GM21423 (cell line): ENCODE measurements at regions not wholly inside any gene's neighbourhood (a gene's known extent, or its start where the extent isn't known, plus 50 kb on each side); places are given as distances from the start of the nearest gene placed in this dataset.

Experiments
- ATAC-seq: cut with Tn5 transposase; IDR thresholded peaks from one replicate; pipeline ENCODE4 v1.9.1; 2021; ENCODE audit warnings: mild to moderate bottlenecking, moderate library complexity; ENCODE audit not compliant: unreplicated experiment

- no peak for ATAC-seq
Observed at GRCh38 chr3:124230998-124231397, 239.1 kb upstream of the ROPN1 start.

GRCh38 chr3:124234852-124235252 is 242.9 kb upstream of the ROPN1 start:
- no peak for ATAC-seq

- no peak for ATAC-seq
Observed at GRCh38 chr3:124235446-124235845, 243.5 kb upstream of the ROPN1 start.

- ATAC-seq: no peak
Observed at GRCh38 chr3:124243177-124243859, 251.4 kb upstream of the ROPN1 start.

DNA sequence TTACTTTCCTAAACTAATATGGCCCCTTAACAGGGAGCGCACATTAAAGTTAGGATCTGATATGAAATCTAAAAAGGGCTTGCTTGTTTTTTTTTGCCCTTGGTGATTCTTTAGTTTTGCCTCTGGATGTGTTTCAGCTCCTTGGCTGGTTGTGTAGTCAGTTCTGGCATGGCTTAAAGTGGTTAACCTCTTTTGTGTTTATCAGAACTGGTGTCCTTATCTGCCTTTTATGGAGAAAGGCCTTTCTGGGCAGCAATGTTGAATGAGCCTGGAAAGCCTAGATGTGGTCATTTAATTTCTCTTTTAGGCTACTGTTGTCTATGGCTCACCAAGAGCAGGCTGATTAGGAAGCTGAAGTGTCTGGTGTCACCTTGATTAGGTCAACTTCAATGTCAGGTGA is 254.5 kb upstream of the ROPN1 start:
- no peak for ATAC-seq

DNA sequence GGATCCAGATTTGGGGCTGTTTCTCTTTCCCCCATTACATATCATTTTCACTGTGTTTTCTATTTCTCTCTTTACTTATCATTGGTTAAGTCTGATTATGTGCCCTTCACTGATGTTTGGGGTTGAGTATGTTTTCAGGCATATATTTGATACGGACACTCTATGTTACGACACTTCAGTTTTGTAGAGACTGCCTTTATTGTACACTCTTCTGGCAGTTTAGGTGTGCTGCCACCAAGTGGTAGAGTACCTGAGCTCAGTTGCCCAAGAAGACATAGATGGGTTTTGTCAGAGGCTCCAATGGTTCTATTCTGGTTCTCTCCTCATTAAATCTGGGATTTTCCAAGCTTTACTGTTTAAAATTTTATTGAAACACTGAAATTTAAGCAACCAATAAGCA is 255.0 kb upstream of the ROPN1 start:
- ATAC-seq: no peak

DNA sequence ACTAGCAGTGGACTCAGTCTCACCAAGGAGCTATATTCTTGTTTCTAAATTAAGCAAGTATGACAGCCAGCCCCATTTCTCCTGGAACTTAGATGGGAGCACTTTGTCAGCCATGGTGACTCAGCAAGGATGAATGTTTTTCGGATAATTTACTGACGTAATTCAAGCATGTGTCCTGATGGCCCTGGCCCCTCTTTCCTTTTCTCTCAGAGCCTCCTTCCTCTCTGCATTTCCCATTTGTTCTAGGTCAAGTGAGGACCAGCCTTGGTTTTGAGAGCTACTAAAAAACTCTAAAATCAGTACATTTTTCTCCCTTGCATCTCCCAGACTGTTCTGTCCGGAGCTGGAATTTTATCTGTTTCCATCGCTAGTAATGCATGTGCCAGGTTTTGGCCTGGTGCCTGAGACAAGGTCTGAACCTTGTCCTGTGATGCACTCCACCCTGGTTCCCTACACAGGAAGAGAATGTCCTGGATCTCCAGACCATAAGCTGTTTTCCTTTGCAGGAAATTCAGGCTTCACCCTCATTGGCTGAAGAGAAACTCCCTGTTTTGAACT is 256.6 kb upstream of the ROPN1 start:
- ATAC-seq: no peak

DNA sequence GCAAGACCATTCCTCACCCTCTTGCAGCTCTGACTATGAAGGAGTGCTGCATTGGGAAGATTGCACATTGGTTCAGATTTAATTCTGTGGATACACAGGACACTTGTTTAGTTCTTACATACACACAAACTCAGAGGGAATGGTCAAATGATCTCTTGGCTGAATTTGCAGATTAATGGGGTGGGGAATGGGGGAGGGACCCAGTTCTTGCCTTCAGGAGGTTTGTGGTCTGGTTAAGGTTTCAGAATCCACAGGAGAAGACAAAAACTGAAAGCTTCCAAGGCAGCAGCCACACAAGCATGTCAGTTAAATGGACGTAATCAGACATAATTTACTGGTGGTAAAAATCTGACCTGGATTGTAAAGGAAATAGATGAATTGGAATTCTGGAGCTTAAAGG is 257.1 kb upstream of the ROPN1 start:
- no peak for ATAC-seq

DNA sequence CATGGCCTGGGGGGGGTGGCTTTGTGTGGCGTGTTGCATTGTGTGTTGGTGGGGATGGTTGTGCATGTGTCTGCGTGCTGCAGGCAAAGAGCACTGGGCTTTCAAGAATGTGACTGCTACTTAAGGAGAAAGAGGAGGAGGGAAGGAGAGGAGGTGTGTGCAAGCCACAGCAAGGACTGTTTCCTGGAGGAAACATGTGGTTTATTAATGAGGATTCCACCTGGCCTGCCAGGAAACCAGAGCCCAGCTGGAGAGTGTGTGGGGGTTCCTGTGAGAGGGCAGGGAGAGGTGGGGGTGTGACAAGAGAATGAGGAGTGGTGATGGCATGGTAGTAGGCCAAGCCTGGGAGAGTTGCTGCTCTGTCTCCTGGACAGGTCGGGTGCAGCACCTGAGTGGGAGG is 258.1 kb upstream of the ROPN1 start:
- ATAC-seq: no peak

DNA sequence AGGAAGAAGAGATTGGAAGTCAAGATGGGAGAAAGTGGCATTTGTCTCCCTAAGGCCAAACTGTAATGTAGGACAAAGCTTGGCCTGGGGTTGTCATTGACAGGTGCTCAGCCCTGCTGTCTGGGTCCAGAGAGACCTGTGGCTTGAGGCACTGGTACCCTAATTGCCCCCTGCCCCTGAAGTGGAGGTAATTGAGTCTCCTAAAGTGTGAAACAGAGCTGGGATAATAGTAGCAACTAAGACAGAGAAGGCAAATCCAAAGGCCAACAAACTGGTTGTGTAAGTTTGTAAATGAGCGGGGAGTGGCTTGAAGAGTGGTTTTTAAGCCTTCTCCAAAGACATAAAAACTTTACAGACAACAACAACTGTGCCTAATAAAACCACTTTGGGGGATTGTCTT is 264.2 kb upstream of the ROPN1 start:
- ATAC-seq: no peak

GRCh38 chr3:124256599-124256998 is 264.7 kb upstream of the ROPN1 start:
- no peak for ATAC-seq

GRCh38 chr3:124257336-124257864 is 265.5 kb upstream of the ROPN1 start:
- no peak for ATAC-seq

DNA sequence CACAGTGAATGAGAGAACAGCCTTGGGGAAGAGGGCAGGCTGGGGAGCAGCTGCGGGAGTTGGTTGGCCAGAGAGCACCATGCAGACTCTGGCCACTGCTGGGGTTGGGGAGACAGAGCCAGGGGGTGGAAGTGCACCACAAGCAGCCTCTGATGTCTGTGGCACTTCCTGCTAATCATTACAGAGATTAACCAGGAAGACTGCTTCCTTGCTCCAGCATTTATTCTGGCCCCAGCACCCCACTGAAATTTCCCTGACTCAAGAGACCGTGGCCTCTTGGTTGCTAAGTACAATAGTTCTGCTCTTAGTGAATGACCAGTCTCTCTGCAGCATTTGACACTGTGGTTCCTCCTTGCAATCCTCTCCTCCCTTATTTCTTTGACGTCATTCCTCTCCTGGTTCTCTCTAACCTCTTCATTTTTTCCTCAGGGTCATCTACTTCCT is 266.2 kb upstream of the ROPN1 start:
- no peak for ATAC-seq

- no peak for ATAC-seq
Observed at GRCh38 chr3:124260206-124260915, 268.4 kb upstream of the ROPN1 start.

DNA sequence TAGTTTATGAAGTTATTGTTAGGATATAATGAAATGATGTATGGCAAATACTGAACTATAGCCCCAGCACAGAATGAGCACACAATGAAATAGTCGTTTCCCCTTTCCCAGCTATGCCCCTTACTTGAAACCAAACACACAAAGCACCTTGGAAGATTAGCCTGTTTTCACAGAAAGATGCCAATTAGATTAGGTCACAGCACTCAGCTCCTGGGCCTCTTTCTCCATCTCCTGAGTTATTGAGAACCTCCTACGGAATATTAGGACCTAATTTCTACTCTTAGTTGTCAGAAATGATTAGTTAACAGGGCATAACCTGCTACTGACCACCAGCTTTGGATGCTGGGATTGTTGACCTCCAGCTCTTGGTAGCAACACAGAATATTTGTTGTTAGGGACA is 269.4 kb upstream of the ROPN1 start:
- ATAC-seq: no peak

GRCh38 chr3:124263168-124263567 is 271.2 kb upstream of the ROPN1 start:
- no peak for ATAC-seq

- no peak for ATAC-seq
Observed at GRCh38 chr3:124264346-124264745, 272.4 kb upstream of the ROPN1 start.

DNA sequence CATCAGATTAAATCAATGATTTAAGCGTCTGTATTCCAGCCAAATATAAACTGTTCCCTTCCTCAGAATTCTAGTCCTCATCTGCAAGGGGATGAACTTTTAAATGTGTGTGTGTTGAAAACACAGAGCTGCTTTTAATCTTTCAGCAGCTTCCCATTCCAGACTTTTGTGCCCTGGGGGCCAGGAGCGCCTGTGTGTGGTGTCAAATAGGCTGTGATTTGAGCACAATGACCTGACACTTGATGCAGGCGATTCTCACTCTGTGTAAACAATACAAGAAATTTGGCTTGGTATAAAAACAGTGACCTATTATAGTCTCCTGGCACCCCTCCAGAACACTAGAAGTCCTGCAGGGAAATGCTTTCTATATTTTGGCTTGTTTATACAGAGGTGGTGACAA is 274.6 kb upstream of the ROPN1 start:
- no peak for ATAC-seq

GRCh38 chr3:124267406-124267805 is 275.5 kb upstream of the ROPN1 start:
- ATAC-seq: no peak

DNA sequence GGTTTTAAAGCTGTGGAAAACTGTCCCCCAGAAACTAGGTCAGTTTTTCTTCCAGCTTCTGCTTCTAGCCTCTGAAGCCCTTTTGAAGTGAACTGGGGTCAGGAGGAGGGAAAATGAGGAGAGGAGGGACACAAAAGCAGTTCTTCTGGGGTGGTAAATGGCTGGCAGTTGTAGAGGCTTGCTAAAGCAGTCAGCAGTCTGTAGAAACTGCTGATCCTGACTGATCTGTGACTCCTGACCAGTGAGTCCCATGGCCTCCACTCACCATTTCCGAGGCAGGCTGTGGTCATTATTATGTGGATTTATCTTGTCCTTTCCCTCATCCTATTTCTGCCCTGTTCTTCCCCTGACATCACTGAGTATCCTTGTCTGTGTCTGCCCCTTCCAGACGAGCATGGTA is 276.4 kb upstream of the ROPN1 start:
- ATAC-seq: no peak

GRCh38 chr3:124269619-124270018 is 277.7 kb upstream of the ROPN1 start:
- no peak for ATAC-seq

DNA sequence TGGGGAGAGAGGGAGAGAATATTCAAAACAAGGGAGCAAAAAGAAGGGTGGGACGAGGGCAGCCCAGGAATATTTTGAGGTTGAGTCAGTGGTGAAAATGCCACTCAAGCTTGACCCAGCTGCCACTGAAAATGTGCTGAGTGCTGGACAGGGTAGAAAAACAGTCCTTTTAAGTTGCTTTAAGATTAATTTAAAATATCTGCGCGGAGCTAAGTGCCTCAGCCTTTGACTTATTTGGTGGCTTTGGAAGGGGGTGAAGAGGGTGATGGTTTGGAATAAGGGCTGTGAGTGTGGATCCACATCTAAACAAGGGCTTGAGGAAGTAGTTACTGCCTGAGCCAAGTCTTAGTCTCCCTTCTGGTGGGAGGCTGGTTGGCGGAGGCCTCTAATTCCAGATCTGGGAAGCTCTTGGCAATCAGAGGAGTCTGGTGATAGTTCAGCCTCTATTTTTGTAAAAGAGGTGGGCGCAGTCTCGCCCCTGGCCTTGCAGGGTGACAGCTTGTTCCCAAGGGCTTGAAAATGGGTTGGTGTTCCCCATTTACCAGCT is 280.8 kb upstream of the ROPN1 start:
- ATAC-seq: no peak
